BLaER1 (cell line): ENCODE measurements at regions not wholly inside any gene's neighbourhood (a gene's known extent, or its start where the extent isn't known, plus 50 kb on each side); places are given as distances from the start of the nearest gene placed in this dataset.

ENCODE experiments used
- H3K27ac ChIP-seq: shearing (Covaris generic); formaldehyde crosslinking; 2 replicates; pipeline ENCODE4 v1.8.1; 2022
- H3K27me3 ChIP-seq: shearing (Covaris generic); formaldehyde crosslinking; 2 replicates; pipeline ENCODE4 v1.8.1; 2022
- H3K36me3 ChIP-seq: shearing (Covaris generic); formaldehyde crosslinking; 2 replicates; pipeline ENCODE4 v1.8.1; 2022
- H3K4me1 ChIP-seq: shearing (Covaris generic); formaldehyde crosslinking; 2 replicates; pipeline ENCODE4 v1.8.1; 2022
- H3K4me2 ChIP-seq: shearing (Covaris generic); formaldehyde crosslinking; 2 replicates; pipeline ENCODE4 v1.8.1; 2022
- H3K4me3 ChIP-seq: shearing (Covaris generic); formaldehyde crosslinking; 2 replicates; pipeline ENCODE4 v1.8.1; 2022
- H3K9ac ChIP-seq: shearing (Covaris generic); formaldehyde crosslinking; 2 replicates; pipeline ENCODE4 v1.8.1; 2022
- H3K9me3 ChIP-seq: shearing (Covaris generic); formaldehyde crosslinking; 2 replicates; pipeline ENCODE4 v1.8.1; 2022
- H4K20me1 ChIP-seq: shearing (Covaris generic); formaldehyde crosslinking; 2 replicates; pipeline ENCODE4 v1.8.1; 2022
- Cebpa-rat ChIP-seq: shearing (Covaris generic); IDR thresholded peaks from 2 replicates; pipeline ENCODE4 v1.8.1; 2022

GRCh38 chr7:115749924-115750323, 280.6 kb downstream of the TFEC start:
- Histone ChIP-seq H3K27me3 (no peaks in the 10 kb centered on the region), H4K20me1 (no peaks in the 10 kb centered on the region), H3K4me3 (no peak overlapping the region), H3K4me2 (no peak overlapping the region), H3K36me3 (no peaks in the 10 kb centered on the region), H3K9me3 (no peaks in the 10 kb centered on the region), H3K27ac (no peak overlapping the region), H3K4me1 (no peaks in the 10 kb centered on the region), H3K9ac (no peak overlapping the region)
- no peak for TF ChIP-seq Cebpa-rat

DNA sequence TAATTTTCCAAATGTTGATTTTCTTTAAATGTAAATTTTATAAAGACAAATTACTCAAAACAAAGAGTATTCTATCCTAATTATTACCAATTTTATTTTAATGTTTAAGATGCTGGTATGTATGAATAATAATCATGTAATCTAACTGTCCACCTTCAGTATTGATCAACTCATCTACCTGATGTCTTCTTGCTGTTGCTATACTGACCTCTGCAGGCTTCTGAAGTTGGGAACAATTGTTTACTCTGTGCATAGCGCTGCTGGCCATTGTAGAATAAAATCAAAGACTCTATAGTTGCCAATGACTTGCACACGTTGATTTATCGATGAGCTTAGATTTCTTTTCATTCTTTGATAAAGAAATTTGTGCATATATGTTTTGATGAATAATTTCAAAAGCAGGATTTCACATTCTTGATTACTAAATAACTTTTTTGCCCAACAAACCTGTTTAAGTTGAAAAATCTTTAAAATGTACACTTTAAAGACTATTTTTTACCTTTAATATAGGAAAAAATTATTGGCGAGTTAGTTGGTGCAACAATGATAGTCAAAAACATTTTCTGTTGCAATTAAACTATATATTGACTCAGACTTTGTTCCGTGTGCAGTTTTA, 282.3 kb downstream of the TFEC start:
- no peak for TF ChIP-seq Cebpa-rat
- Histone ChIP-seq H3K9ac (no peak overlapping the region), H3K4me3 (no peak overlapping the region), H4K20me1 (no peaks in the 10 kb centered on the region), H3K4me1 (no peaks in the 10 kb centered on the region), H3K36me3 (no peaks in the 10 kb centered on the region), H3K27me3 (no peaks in the 10 kb centered on the region), H3K4me2 (no peak overlapping the region), H3K27ac (no peak overlapping the region), H3K9me3 (no peaks in the 10 kb centered on the region)

DNA sequence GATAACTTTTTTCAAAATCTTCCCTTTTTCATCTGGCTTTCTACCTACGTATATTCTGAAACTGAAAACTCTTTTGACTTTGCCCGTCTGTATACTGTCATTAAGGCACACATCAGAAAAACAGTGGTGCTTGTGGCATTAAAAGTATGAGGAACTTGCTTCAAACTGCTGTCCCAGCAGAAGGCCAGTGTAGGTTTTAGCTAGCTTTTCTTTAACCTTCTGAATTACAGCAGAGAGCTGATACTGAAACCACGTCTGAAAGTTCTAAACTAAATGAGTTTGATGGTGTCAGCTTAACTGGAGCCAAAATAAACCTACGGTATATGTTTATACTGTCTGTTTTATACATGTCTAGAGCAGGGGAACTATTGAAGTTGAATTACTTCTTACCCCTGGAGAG, 283.4 kb downstream of the TFEC start:
- H3K36me3 ChIP-seq, result no peaks in the 10 kb centered on the region
- no peaks in the 10 kb centered on the region for H3K27me3 ChIP-seq
- no peak for TF ChIP-seq Cebpa-rat
- no peak overlapping the region for H3K9ac ChIP-seq
- H3K9me3 ChIP-seq, result no peaks in the 10 kb centered on the region
- H3K27ac ChIP-seq, result no peak overlapping the region
- no peak overlapping the region for H3K4me2 ChIP-seq
- no peak overlapping the region for H3K4me3 ChIP-seq
- no peaks in the 10 kb centered on the region for H3K4me1 ChIP-seq
- no peaks in the 10 kb centered on the region for H4K20me1 ChIP-seq

- H3K36me3 ChIP-seq, result no peaks in the 10 kb centered on the region
- H3K9ac ChIP-seq, result no peak overlapping the region
- H4K20me1 ChIP-seq, result no peaks in the 10 kb centered on the region
- H3K4me1 ChIP-seq, result no peaks in the 10 kb centered on the region
- no peaks in the 10 kb centered on the region for H3K9me3 ChIP-seq
- H3K27ac ChIP-seq, result no peak overlapping the region
- H3K27me3 ChIP-seq, result no peaks in the 10 kb centered on the region
- TF ChIP-seq Cebpa-rat, result no peak
- H3K4me3 ChIP-seq, result no peak overlapping the region
- H3K4me2 ChIP-seq, result no peak overlapping the region
Observed at GRCh38 chr7:115740043-115740442, 290.5 kb downstream of the TFEC start.

DNA sequence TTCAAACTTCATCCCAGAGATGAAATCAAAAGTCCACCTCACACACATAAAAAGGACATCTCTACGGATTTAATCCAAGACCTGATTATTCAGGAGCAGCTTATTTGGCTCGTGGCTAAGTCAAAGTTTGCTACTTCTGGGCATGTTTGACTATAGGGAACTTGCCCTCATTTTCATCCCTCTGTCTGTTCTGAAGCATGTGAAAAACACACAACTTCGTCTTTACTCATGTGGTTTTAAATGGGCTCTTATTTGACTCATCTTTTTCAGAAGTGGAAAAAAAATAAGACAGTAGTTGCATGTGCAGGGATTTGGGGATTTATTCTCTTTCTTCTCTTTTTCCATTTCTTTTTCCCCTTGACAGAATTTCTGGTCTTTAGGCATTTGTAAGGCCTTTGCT, 295.9 kb downstream of the TFEC start:
- no peak overlapping the region for H3K9ac ChIP-seq
- H3K4me2 ChIP-seq, result no peak overlapping the region
- no peak overlapping the region for H3K27ac ChIP-seq
- H4K20me1 ChIP-seq, result no peaks in the 10 kb centered on the region
- no peaks in the 10 kb centered on the region for H3K27me3 ChIP-seq
- no peak for TF ChIP-seq Cebpa-rat
- no peak overlapping the region for H3K4me3 ChIP-seq
- no peaks in the 10 kb centered on the region for H3K36me3 ChIP-seq
- 0 out of 2 replicates have a peak, but pooled peaks cover 6% of the 10 kb centered on the region for H3K4me1 ChIP-seq
- H3K9me3 ChIP-seq, result no peaks in the 10 kb centered on the region

- 0 out of 2 replicates have a peak, but pooled peaks cover 6% of the 10 kb centered on the region for H3K4me1 ChIP-seq
- no peak overlapping the region for H3K9ac ChIP-seq
- no peak for TF ChIP-seq Cebpa-rat
Observed at GRCh38 chr7:115731796-115732471, 298.6 kb downstream of the TFEC start.

DNA sequence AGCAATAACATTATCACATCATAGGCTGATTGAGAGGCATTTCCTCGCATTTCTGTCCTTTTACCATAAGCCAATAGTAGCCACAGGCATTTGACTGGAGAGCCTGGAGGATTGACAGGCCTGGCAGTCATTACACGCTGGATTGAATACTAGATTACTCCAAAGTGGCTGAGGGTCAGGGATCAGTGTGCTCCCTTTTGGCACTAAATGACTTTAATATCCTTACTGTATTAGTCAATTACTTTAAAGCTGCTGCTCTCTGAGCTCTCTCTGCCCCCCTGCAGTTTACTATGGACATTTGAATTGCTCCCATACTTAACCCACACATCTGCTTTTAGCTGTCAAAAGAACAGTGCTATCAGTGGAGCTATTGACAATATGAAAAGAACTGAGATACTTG, 302.0 kb downstream of the TFEC start:
- Histone ChIP-seq H4K20me1 (no peaks in the 10 kb centered on the region), H3K27me3 (no peaks in the 10 kb centered on the region), H3K4me3 (no peak overlapping the region), H3K4me1 (0 out of 2 replicates have a peak, but pooled peaks cover 6% of the 10 kb centered on the region), H3K9me3 (no peaks in the 10 kb centered on the region), H3K27ac (no peak overlapping the region), H3K9ac (no peak overlapping the region), H3K4me2 (no peak overlapping the region), H3K36me3 (no peaks in the 10 kb centered on the region)
- TF ChIP-seq Cebpa-rat, result no peak

More at GRCh38 chr7:115731796-115732471, 298.6 kb downstream of the TFEC start:
- Histone ChIP-seq H3K27me3 (no peaks in the 10 kb centered on the region), H3K9me3 (no peaks in the 10 kb centered on the region), H3K36me3 (no peaks in the 10 kb centered on the region), H3K4me2 (no peak overlapping the region), H3K4me3 (no peak overlapping the region), H3K27ac (no peak overlapping the region), H4K20me1 (no peaks in the 10 kb centered on the region)

GRCh38 chr7:115724400-115725056, 306.0 kb downstream of the TFEC start:
- H3K4me2 ChIP-seq, result no peak overlapping the region
- TF ChIP-seq Cebpa-rat, result no peak
- no peaks in the 10 kb centered on the region for H4K20me1 ChIP-seq
- no peaks in the 10 kb centered on the region for H3K27me3 ChIP-seq
- no peaks in the 10 kb centered on the region for H3K36me3 ChIP-seq
- no peak overlapping the region for H3K4me3 ChIP-seq
- 0 out of 2 replicates have a peak, but pooled peaks cover 6% of the 10 kb centered on the region for H3K4me1 ChIP-seq
- no peaks in the 10 kb centered on the region for H3K9me3 ChIP-seq
- no peak overlapping the region for H3K27ac ChIP-seq
- H3K9ac ChIP-seq, result no peak overlapping the region

- Histone ChIP-seq H3K9ac (no peak overlapping the region), H3K27me3 (no peaks in the 10 kb centered on the region), H3K4me3 (no peak overlapping the region), H3K9me3 (no peaks in the 10 kb centered on the region), H3K4me2 (0 out of 2 replicates have a peak overlapping the region, but pooled peaks have one; percentile 3), H3K27ac (no peak overlapping the region), H4K20me1 (no peaks in the 10 kb centered on the region), H3K36me3 (no peaks in the 10 kb centered on the region), H3K4me1 (0 out of 2 replicates have a peak, but pooled peaks cover 6% of the 10 kb centered on the region)
- no peak for TF ChIP-seq Cebpa-rat
Observed at GRCh38 chr7:115722302-115722977, 308.1 kb downstream of the TFEC start.
